ENCODE measurements at regions not wholly inside any gene's neighbourhood (a gene's known extent, or its start where the extent isn't known, plus 50 kb on each side); places are given as distances from the start of the nearest gene placed in this dataset.

- Histone ChIP-seq H3K27me3 (replicated peaks; ENCODE audit: control insufficient read depth, insufficient read depth, low read length) (no peaks in the 10 kb centered on the region), H3K36me3 (ENCODE audit: control insufficient read depth, insufficient read depth, low read length) (no peaks in the 10 kb centered on the region), H3K4me3 (replicated peaks; ENCODE audit: low read depth, low read length) (no peak overlapping the region)
- no peak for TF ChIP-seq CTCF (IDR thresholded peaks at IDR 0.05; ENCODE audit: insufficient read depth, low read length, poor library complexity, severe bottlenecking)
- DNase-seq (ENCODE audit: extremely low read depth, insufficient read length), result no peak
These were observed 1272.4 kb downstream of the CDH8 start for GRCh38 chr16:60763869-60764268.

- no peak for DNase-seq (ENCODE audit: extremely low read depth, insufficient read length)
- TF ChIP-seq CTCF (IDR thresholded peaks at IDR 0.05; ENCODE audit: insufficient read depth, low read length, poor library complexity, severe bottlenecking), result no peak
- Histone ChIP-seq H3K36me3 (ENCODE audit: control insufficient read depth, insufficient read depth, low read length) (no peaks in the 10 kb centered on the region), H3K4me3 (replicated peaks; ENCODE audit: low read depth, low read length) (no peak overlapping the region), H3K27me3 (replicated peaks; ENCODE audit: control insufficient read depth, insufficient read depth, low read length) (no peaks in the 10 kb centered on the region)
These were observed 1280.3 kb downstream of the CDH8 start for GRCh38 chr16:60755907-60756306.

GRCh38 chr16:60748366-60748765 is 1287.9 kb downstream of the CDH8 start:
- TF ChIP-seq CTCF (IDR thresholded peaks at IDR 0.05; ENCODE audit: insufficient read depth, low read length, poor library complexity, severe bottlenecking), result no peak
- Histone ChIP-seq H3K4me3 (replicated peaks; ENCODE audit: low read depth, low read length) (no peak overlapping the region), H3K36me3 (ENCODE audit: control insufficient read depth, insufficient read depth, low read length) (no peaks in the 10 kb centered on the region), H3K27me3 (replicated peaks; ENCODE audit: control insufficient read depth, insufficient read depth, low read length) (no peaks in the 10 kb centered on the region)
- no peak for DNase-seq (ENCODE audit: extremely low read depth, insufficient read length)

GRCh38 chr16:60744198-60744597 is 1292.0 kb downstream of the CDH8 start:
- H3K4me3 ChIP-seq (replicated peaks; ENCODE audit: low read depth, low read length), result no peak overlapping the region

GRCh38 chr16:60741810-60742209 is 1294.4 kb downstream of the CDH8 start:
- no peak overlapping the region for H3K4me3 ChIP-seq (replicated peaks; ENCODE audit: low read depth, low read length)
- no peak for DNase-seq (ENCODE audit: extremely low read depth, insufficient read length)
- H3K36me3 ChIP-seq (ENCODE audit: control insufficient read depth, insufficient read depth, low read length), result no peaks in the 10 kb centered on the region
- no peak for TF ChIP-seq CTCF (IDR thresholded peaks at IDR 0.05; ENCODE audit: insufficient read depth, low read length, poor library complexity, severe bottlenecking)
- no peaks in the 10 kb centered on the region for H3K27me3 ChIP-seq (replicated peaks; ENCODE audit: control insufficient read depth, insufficient read depth, low read length)

More at GRCh38 chr16:60744198-60744597, 1292.0 kb downstream of the CDH8 start:
- no peak for DNase-seq (ENCODE audit: extremely low read depth, insufficient read length)
- Histone ChIP-seq H3K36me3 (ENCODE audit: control insufficient read depth, insufficient read depth, low read length) (no peaks in the 10 kb centered on the region), H3K27me3 (replicated peaks; ENCODE audit: control insufficient read depth, insufficient read depth, low read length) (no peaks in the 10 kb centered on the region)
- TF ChIP-seq CTCF (IDR thresholded peaks at IDR 0.05; ENCODE audit: insufficient read depth, low read length, poor library complexity, severe bottlenecking), result no peak

Measured in GM06990 (cell line).